Activated naive CD8-positive, alpha-beta T cell (primary cell): ENCODE measurements at regions not wholly inside any gene's neighbourhood (a gene's known extent, or its start where the extent isn't known, plus 50 kb on each side); places are given as distances from the start of the nearest gene placed in this dataset.

ENCODE experiments used
- H3K27ac Mint-ChIP-seq: one replicate; pipeline ENCODE4 v1.8.0; 2021; ENCODE audit warnings: mixed read lengths
- H3K27me3 Mint-ChIP-seq: one replicate; pipeline ENCODE4 v1.8.0; 2021; ENCODE audit warnings: mixed read lengths
- H3K36me3 Mint-ChIP-seq: one replicate; pipeline ENCODE4 v1.8.0; 2021; ENCODE audit warnings: mixed read lengths
- H3K4me1 Mint-ChIP-seq: one replicate; pipeline ENCODE4 v1.8.0; 2021; ENCODE audit warnings: low read depth, mixed read lengths
- H3K4me3 Mint-ChIP-seq: one replicate; pipeline ENCODE4 v1.8.0; 2021; ENCODE audit warnings: mild to moderate bottlenecking, mixed read lengths
- H3K9me3 Mint-ChIP-seq: one replicate; pipeline ENCODE4 v1.8.0; 2021; ENCODE audit warnings: low read depth, mixed read lengths

GRCh38 chr13:34201050-34201913 is 383.3 kb downstream of the RFC3 start:
- no peaks in the 10 kb centered on the region for H3K27me3 Mint-ChIP-seq
- no peaks in the 10 kb centered on the region for H3K4me1 Mint-ChIP-seq
- no peak overlapping the region for H3K4me3 Mint-ChIP-seq

GRCh38 chr13:34207334-34207733 is 389.4 kb downstream of the RFC3 start:
- H3K27ac Mint-ChIP-seq: no peak overlapping the region
- no peak overlapping the region for H3K4me3 Mint-ChIP-seq
- peaks cover 3% of the 10 kb centered on the region for H3K9me3 Mint-ChIP-seq
- no peaks in the 10 kb centered on the region for H3K36me3 Mint-ChIP-seq
- peaks cover 1% of the 10 kb centered on the region for H3K27me3 Mint-ChIP-seq
- H3K4me1 Mint-ChIP-seq: no peaks in the 10 kb centered on the region

More at GRCh38 chr13:34201050-34201913, 383.3 kb downstream of the RFC3 start:
- Mint-ChIP-seq H3K9me3 (no peaks in the 10 kb centered on the region), H3K36me3 (no peaks in the 10 kb centered on the region), H3K27ac (no peak overlapping the region)

- H3K9me3 Mint-ChIP-seq: peaks cover 3% of the 10 kb centered on the region
- no peak overlapping the region for H3K27ac Mint-ChIP-seq
- no peaks in the 10 kb centered on the region for H3K4me1 Mint-ChIP-seq
- H3K4me3 Mint-ChIP-seq: no peak overlapping the region
- no peaks in the 10 kb centered on the region for H3K36me3 Mint-ChIP-seq
- peaks cover 1% of the 10 kb centered on the region for H3K27me3 Mint-ChIP-seq
These were observed 389.9 kb downstream of the RFC3 start for GRCh38 chr13:34207872-34208271.

- Mint-ChIP-seq H3K4me3 (no peak overlapping the region), H3K27me3 (peaks cover 1% of the 10 kb centered on the region), H3K4me1 (no peaks in the 10 kb centered on the region), H3K36me3 (no peaks in the 10 kb centered on the region), H3K9me3 (peaks cover 3% of the 10 kb centered on the region), H3K27ac (no peak overlapping the region)
These were observed 390.4 kb downstream of the RFC3 start for GRCh38 chr13:34208336-34208735.

- peaks cover 3% of the 10 kb centered on the region for H3K9me3 Mint-ChIP-seq
- H3K36me3 Mint-ChIP-seq: no peaks in the 10 kb centered on the region
- H3K27ac Mint-ChIP-seq: no peak overlapping the region
- H3K4me3 Mint-ChIP-seq: no peak overlapping the region
- H3K4me1 Mint-ChIP-seq: no peaks in the 10 kb centered on the region
- H3K27me3 Mint-ChIP-seq: peaks cover 1% of the 10 kb centered on the region
These were observed 392.4 kb downstream of the RFC3 start for GRCh38 chr13:34210341-34210740.

- Mint-ChIP-seq H3K36me3 (no peaks in the 10 kb centered on the region), H3K4me3 (no peak overlapping the region), H3K4me1 (no peaks in the 10 kb centered on the region), H3K9me3 (no peaks in the 10 kb centered on the region), H3K27me3 (peaks cover 1% of the 10 kb centered on the region), H3K27ac (no peak overlapping the region)
These were observed 396.7 kb downstream of the RFC3 start for GRCh38 chr13:34214686-34215085.

GRCh38 chr13:34216256-34216655 is 398.3 kb downstream of the RFC3 start:
- no peak overlapping the region for H3K4me3 Mint-ChIP-seq
- no peaks in the 10 kb centered on the region for H3K9me3 Mint-ChIP-seq
- H3K36me3 Mint-ChIP-seq: no peaks in the 10 kb centered on the region
- no peaks in the 10 kb centered on the region for H3K4me1 Mint-ChIP-seq
- no peak overlapping the region for H3K27ac Mint-ChIP-seq
- H3K27me3 Mint-ChIP-seq: no peaks in the 10 kb centered on the region

GRCh38 chr13:34217343-34218025 is 399.5 kb downstream of the RFC3 start:
- H3K4me1 Mint-ChIP-seq: no peaks in the 10 kb centered on the region
- H3K27me3 Mint-ChIP-seq: no peaks in the 10 kb centered on the region
- no peaks in the 10 kb centered on the region for H3K36me3 Mint-ChIP-seq
- no peak overlapping the region for H3K4me3 Mint-ChIP-seq
- no peak overlapping the region for H3K27ac Mint-ChIP-seq
- H3K9me3 Mint-ChIP-seq: no peaks in the 10 kb centered on the region

- Mint-ChIP-seq H3K27me3 (no peaks in the 10 kb centered on the region), H3K27ac (no peak overlapping the region), H3K9me3 (peaks cover 3% of the 10 kb centered on the region), H3K36me3 (no peaks in the 10 kb centered on the region), H3K4me3 (no peak overlapping the region), H3K4me1 (no peaks in the 10 kb centered on the region)
These were observed 406.0 kb downstream of the RFC3 start for GRCh38 chr13:34223984-34224383.

- H3K4me1 Mint-ChIP-seq: no peaks in the 10 kb centered on the region
- peaks cover 3% of the 10 kb centered on the region for H3K9me3 Mint-ChIP-seq
- H3K4me3 Mint-ChIP-seq: no peak overlapping the region
- no peaks in the 10 kb centered on the region for H3K36me3 Mint-ChIP-seq
- no peak overlapping the region for H3K27ac Mint-ChIP-seq
- H3K27me3 Mint-ChIP-seq: no peaks in the 10 kb centered on the region
These were observed 406.9 kb downstream of the RFC3 start for GRCh38 chr13:34224877-34225276.

- no peak overlapping the region for H3K27ac Mint-ChIP-seq
- peaks cover 3% of the 10 kb centered on the region for H3K9me3 Mint-ChIP-seq
- H3K27me3 Mint-ChIP-seq: no peaks in the 10 kb centered on the region
- H3K4me1 Mint-ChIP-seq: no peaks in the 10 kb centered on the region
- no peak overlapping the region for H3K4me3 Mint-ChIP-seq
- no peaks in the 10 kb centered on the region for H3K36me3 Mint-ChIP-seq
These were observed 412.3 kb downstream of the RFC3 start for GRCh38 chr13:34230271-34230670.

GRCh38 chr13:34241332-34241731 is 423.4 kb downstream of the RFC3 start:
- no peaks in the 10 kb centered on the region for H3K36me3 Mint-ChIP-seq
- no peak overlapping the region for H3K4me3 Mint-ChIP-seq
- peaks cover 5% of the 10 kb centered on the region for H3K9me3 Mint-ChIP-seq
- H3K27ac Mint-ChIP-seq: no peak overlapping the region
- no peaks in the 10 kb centered on the region for H3K27me3 Mint-ChIP-seq
- H3K4me1 Mint-ChIP-seq: no peaks in the 10 kb centered on the region

GRCh38 chr13:34243403-34243802 is 425.5 kb downstream of the RFC3 start:
- no peaks in the 10 kb centered on the region for H3K27me3 Mint-ChIP-seq
- peaks cover 5% of the 10 kb centered on the region for H3K9me3 Mint-ChIP-seq
- H3K36me3 Mint-ChIP-seq: no peaks in the 10 kb centered on the region
- no peaks in the 10 kb centered on the region for H3K4me1 Mint-ChIP-seq
- H3K27ac Mint-ChIP-seq: no peak overlapping the region
- no peak overlapping the region for H3K4me3 Mint-ChIP-seq

GRCh38 chr13:34246511-34246910 is 428.6 kb downstream of the RFC3 start:
- H3K36me3 Mint-ChIP-seq: no peaks in the 10 kb centered on the region
- H3K27me3 Mint-ChIP-seq: no peaks in the 10 kb centered on the region
- H3K9me3 Mint-ChIP-seq: peaks cover 5% of the 10 kb centered on the region
- no peak overlapping the region for H3K4me3 Mint-ChIP-seq
- H3K4me1 Mint-ChIP-seq: no peaks in the 10 kb centered on the region
- no peak overlapping the region for H3K27ac Mint-ChIP-seq

GRCh38 chr13:34247596-34247995 is 429.6 kb downstream of the RFC3 start:
- no peak overlapping the region for H3K27ac Mint-ChIP-seq
- no peak overlapping the region for H3K4me3 Mint-ChIP-seq
- H3K9me3 Mint-ChIP-seq: peaks cover 5% of the 10 kb centered on the region
- H3K36me3 Mint-ChIP-seq: no peaks in the 10 kb centered on the region
- H3K4me1 Mint-ChIP-seq: no peaks in the 10 kb centered on the region
- no peaks in the 10 kb centered on the region for H3K27me3 Mint-ChIP-seq
